Panc1 (cell line): ENCODE measurements at regions not wholly inside any gene's neighbourhood (a gene's known extent, or its start where the extent isn't known, plus 50 kb on each side); places are given as distances from the start of the nearest gene placed in this dataset.

Experiments
- ATAC-seq: fragments of 200-7000 bp; cut with Tn5 transposase; 2 replicates; pipeline ENCODE4 v1.9.1; 2020; ENCODE audit warnings: mild to moderate bottlenecking, moderate library complexity
- BruUV-seq: library from RNA; stranded (reverse); fragments of 400-500 nt; replicated peaks from 2 replicates; lab custom pipeline; 2021; lab: Mats Ljungman, UMichigan
- CTCF ChIA-PET: fragments of 300-600 bp; sonication (Branson Sonifier 250); formaldehyde crosslinking; loops from one replicate; lab custom pipeline; 2022; ENCODE audit warnings: antibody characterized with exemption; lab: Charles Lee
- POLR2A ChIA-PET: fragments of 300-600 bp; sonication (Branson Sonifier 250); formaldehyde crosslinking; loops from one replicate; lab custom pipeline; 2022; ENCODE audit warnings: antibody characterized with exemption; lab: Charles Lee
- DNase-seq: peaks from one replicate; pipeline ENCODE4 v3.0.0-alpha.2; 2010; ENCODE audit warnings: low read depth, low spot score
- H3K27ac ChIP-seq: 2 replicates; pipeline ENCODE4 v1.5.1; 2011; ENCODE audit warnings: mild to moderate bottlenecking, low read length, inconsistent platforms
- H3K27me3 ChIP-seq: fragments of 200-500 bp; sonication (Bioruptor generic); 2 replicates; pipeline ENCODE4 v1.6.0; 2014; ENCODE audit warnings: low read length, inconsistent platforms; ENCODE audit not compliant: control insufficient read depth, insufficient read depth
- H3K36me3 ChIP-seq: fragments of 200-500 bp; sonication (Bioruptor generic); 2 replicates; pipeline ENCODE4 v1.5.1; 2014; ENCODE audit warnings: inconsistent platforms, mild to moderate bottlenecking, low read length, moderate library complexity; ENCODE audit not compliant: control insufficient read depth, insufficient read depth
- H3K4me1 ChIP-seq: 2 replicates; pipeline ENCODE4 v1.5.1; 2011; ENCODE audit warnings: inconsistent platforms, mild to moderate bottlenecking, low read length, moderate library complexity; ENCODE audit not compliant: control insufficient read depth, insufficient read depth
- H3K4me3 ChIP-seq, 2 experiments: 2 replicates each; pipeline ENCODE4 v1.5.1; 2011 to 2012; ENCODE audit warnings: low read depth in 2 of 2, low read length in 2 of 2, mild to moderate bottlenecking in 2 of 2, inconsistent platforms in 1 of 2, moderate library complexity in 1 of 2
- H3K9me3 ChIP-seq: fragments of 200-500 bp; sonication (Bioruptor generic); 2 replicates; pipeline ENCODE4 v1.5.1; 2014; ENCODE audit warnings: low read depth, mild to moderate bottlenecking, inconsistent platforms, low read length, moderate library complexity; ENCODE audit not compliant: control insufficient read depth, insufficient read depth
- POLR2AphosphoS5 ChIP-seq: IDR thresholded peaks from 2 replicates; pipeline ENCODE4 v1.6.1; 2012; ENCODE audit warnings: mild to moderate bottlenecking, low read depth, low read length, moderate library complexity
- SIN3A ChIP-seq: IDR thresholded peaks from 2 replicates; pipeline ENCODE4 v1.6.1; 2012; ENCODE audit warnings: low read depth, mild to moderate bottlenecking, low read length, moderate library complexity, borderline replicate concordance; ENCODE audit not compliant: insufficient read depth
- TCF7L2 ChIP-seq: IDR thresholded peaks from 2 replicates; pipeline ENCODE4 v1.6.1; 2011; ENCODE audit warnings: mild to moderate bottlenecking, low read depth, low read length, inconsistent platforms
- in situ Hi-C: cut with HindIII; loops from 2 replicates; pipeline ENCODE4 v1.10.0; 2016; ENCODE audit warnings: low sequenced_read_pairs, low pct_unique_long_range_greater_than_20kb
- intact Hi-C: fragments of 100-400 bp; cut with micrococcal nuclease; formaldehyde crosslinking; loops from one replicate; pipeline ENCODE4 v1.10.0; 2022; ENCODE audit not compliant: unreplicated experiment
- TF ChIP-seq, protein P1 (sequence below): fragments of 450-650 bp; IDR thresholded peaks from 2 replicates; pipeline ENCODE4 v1.5.1; 2017; ENCODE audit warnings: mild to moderate bottlenecking
- TF ChIP-seq, protein P2 (sequence below), 2 experiments: IDR thresholded peaks; 2 replicates each; pipeline ENCODE4 v1.6.1; 2011 to 2012; ENCODE audit warnings: low read depth in 2 of 2, control low read depth in 1 of 2, low read length in 1 of 2, mild to moderate bottlenecking in 1 of 2, moderate library complexity in 1 of 2; ENCODE audit not compliant: insufficient read depth in 1 of 2

DNA sequence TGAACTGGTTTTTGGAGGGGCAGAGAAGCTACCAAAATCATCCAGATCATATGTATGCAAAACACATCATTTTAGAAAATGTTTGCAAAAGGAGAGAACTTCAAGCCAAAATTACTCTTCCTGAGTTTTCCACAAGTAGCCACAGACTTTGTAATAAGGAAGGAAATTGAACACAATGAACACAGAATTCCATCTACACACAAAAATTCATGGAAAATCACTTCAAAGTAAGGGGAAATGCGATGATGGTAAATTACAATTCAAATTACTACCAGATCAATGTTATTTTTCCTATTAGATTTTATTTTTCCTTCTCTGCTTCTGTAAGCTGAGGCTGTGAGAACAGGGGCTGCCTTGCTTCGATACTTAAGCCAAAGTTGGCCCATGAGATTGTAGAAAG is 172.1 kb upstream of the ARL4C start:
- BruUV-seq = no TSS peak
- in situ Hi-C loops = no loop called here
- POLR2A ChIA-PET = no interaction called here
- Histone ChIP-seq H3K4me1 (no peaks in the 10 kb centered on the region), H3K27me3 (no peaks in the 10 kb centered on the region), H3K36me3 (no peaks in the 10 kb centered on the region), H3K4me3 (no peak overlapping the region), H3K9me3 (0 out of 2 replicates have a peak, but pooled peaks cover 3% of the 10 kb centered on the region), H3K27ac (no peak overlapping the region)
- DNase-seq (no peak), ATAC-seq (no peak)
- CTCF ChIA-PET = no interaction called here
- intact Hi-C loops = no loop called here
- TF ChIP-seq TCF7L2 = no peak
- TF ChIP-seq POLR2AphosphoS5 = no peak

DNA sequence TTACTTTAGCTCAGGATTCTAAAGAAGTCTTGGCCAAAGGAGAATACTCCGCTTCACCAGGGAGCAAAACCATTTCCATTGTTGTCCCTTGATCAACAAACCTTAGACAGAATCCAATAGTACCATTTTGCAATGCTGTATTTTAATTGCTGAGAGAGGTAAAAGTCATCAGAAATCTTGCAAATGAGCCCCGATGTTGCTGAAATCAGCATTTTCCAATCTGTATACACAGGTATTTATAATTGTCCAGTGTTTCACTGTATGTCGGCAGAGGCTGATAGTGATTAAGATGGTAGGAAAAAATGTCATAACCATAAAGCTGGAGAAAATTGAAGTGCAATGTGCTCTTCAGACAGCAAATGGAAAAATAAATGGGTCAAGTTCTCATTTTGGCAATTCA is 170.0 kb upstream of the ARL4C start:
- no peak overlapping the region for H3K27ac ChIP-seq
- H3K27me3 ChIP-seq = no peaks in the 10 kb centered on the region
- no peaks in the 10 kb centered on the region for H3K4me1 ChIP-seq
- no TSS peak for BruUV-seq
- in situ Hi-C loops = no loop called here
- CTCF ChIA-PET = no interaction called here
- peaks cover 3% of the 10 kb centered on the region; the same call in 1 of the 2 replicates for H3K9me3 ChIP-seq
- POLR2A ChIA-PET = no interaction called here
- TF ChIP-seq, protein P1, sequence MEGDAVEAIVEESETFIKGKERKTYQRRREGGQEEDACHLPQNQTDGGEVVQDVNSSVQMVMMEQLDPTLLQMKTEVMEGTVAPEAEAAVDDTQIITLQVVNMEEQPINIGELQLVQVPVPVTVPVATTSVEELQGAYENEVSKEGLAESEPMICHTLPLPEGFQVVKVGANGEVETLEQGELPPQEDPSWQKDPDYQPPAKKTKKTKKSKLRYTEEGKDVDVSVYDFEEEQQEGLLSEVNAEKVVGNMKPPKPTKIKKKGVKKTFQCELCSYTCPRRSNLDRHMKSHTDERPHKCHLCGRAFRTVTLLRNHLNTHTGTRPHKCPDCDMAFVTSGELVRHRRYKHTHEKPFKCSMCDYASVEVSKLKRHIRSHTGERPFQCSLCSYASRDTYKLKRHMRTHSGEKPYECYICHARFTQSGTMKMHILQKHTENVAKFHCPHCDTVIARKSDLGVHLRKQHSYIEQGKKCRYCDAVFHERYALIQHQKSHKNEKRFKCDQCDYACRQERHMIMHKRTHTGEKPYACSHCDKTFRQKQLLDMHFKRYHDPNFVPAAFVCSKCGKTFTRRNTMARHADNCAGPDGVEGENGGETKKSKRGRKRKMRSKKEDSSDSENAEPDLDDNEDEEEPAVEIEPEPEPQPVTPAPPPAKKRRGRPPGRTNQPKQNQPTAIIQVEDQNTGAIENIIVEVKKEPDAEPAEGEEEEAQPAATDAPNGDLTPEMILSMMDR = no peak
- no peak for TF ChIP-seq TCF7L2
- no peak for TF ChIP-seq POLR2AphosphoS5
- no peak for TF ChIP-seq SIN3A
- TF ChIP-seq, protein P2, sequence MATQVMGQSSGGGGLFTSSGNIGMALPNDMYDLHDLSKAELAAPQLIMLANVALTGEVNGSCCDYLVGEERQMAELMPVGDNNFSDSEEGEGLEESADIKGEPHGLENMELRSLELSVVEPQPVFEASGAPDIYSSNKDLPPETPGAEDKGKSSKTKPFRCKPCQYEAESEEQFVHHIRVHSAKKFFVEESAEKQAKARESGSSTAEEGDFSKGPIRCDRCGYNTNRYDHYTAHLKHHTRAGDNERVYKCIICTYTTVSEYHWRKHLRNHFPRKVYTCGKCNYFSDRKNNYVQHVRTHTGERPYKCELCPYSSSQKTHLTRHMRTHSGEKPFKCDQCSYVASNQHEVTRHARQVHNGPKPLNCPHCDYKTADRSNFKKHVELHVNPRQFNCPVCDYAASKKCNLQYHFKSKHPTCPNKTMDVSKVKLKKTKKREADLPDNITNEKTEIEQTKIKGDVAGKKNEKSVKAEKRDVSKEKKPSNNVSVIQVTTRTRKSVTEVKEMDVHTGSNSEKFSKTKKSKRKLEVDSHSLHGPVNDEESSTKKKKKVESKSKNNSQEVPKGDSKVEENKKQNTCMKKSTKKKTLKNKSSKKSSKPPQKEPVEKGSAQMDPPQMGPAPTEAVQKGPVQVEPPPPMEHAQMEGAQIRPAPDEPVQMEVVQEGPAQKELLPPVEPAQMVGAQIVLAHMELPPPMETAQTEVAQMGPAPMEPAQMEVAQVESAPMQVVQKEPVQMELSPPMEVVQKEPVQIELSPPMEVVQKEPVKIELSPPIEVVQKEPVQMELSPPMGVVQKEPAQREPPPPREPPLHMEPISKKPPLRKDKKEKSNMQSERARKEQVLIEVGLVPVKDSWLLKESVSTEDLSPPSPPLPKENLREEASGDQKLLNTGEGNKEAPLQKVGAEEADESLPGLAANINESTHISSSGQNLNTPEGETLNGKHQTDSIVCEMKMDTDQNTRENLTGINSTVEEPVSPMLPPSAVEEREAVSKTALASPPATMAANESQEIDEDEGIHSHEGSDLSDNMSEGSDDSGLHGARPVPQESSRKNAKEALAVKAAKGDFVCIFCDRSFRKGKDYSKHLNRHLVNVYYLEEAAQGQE (IDR thresholded peaks at IDR 0.05; ENCODE audit: insufficient read depth in 1 of 2, low read depth in 2 of 2, low read length in 1 of 2) = no peak
- no peak for ATAC-seq
- no peak for DNase-seq
- intact Hi-C loops = no loop called here
- no peaks in the 10 kb centered on the region for H3K36me3 ChIP-seq
- H3K4me3 ChIP-seq = no peak overlapping the region

DNA sequence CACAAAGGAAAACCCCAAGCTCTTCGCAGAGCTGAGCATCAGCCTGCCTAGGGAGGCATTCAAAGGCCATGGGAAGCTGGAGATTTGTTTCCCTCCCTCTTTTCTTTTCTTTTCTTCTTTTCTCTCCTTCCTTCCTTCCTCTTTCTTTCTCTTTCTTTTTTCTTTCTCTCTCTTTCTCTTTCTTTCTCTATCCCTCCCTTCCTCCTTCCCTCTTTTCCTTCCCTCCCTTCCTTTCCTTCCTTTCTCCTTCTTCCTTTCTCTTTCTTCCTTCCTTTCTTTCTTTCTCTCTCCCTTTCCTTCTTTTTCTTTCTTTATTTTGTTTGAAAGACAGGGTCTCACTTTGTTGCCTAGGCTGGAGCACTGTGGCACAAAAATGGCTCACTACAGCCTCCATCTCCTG is 168.4 kb upstream of the ARL4C start:
- ChIA-PET POLR2A (interaction anchor here (0.5 kb wide), 1 partner anchor 290 kb away, joined by 7 read pairs; no protein-coding TSS in a partner anchor), CTCF (no interaction called here)
- intact Hi-C loops = no loop called here
- TF ChIP-seq SIN3A = no peak
- TF ChIP-seq, protein P1 = no peak
- TF ChIP-seq POLR2AphosphoS5 = no peak
- TF ChIP-seq, protein P2 (IDR thresholded peaks at IDR 0.05; ENCODE audit: insufficient read depth in 1 of 2, low read depth in 2 of 2, low read length in 1 of 2) = no peak
- TF ChIP-seq TCF7L2 = no peak
- H3K4me1 ChIP-seq = no peaks in the 10 kb centered on the region
- H3K36me3 ChIP-seq = no peaks in the 10 kb centered on the region
- H3K27ac ChIP-seq = no peak overlapping the region
- H3K27me3 ChIP-seq = no peaks in the 10 kb centered on the region
- in situ Hi-C loops = no loop called here
- H3K4me3 ChIP-seq = no peak overlapping the region
- peaks cover 3% of the 10 kb centered on the region; the same call in 1 of the 2 replicates for H3K9me3 ChIP-seq
- BruUV-seq = no TSS peak
- ATAC-seq = no peak
- DNase-seq = no peak
